ENCODE measurements at regions not wholly inside any gene's neighbourhood (a gene's known extent, or its start where the extent isn't known, plus 50 kb on each side); places are given as distances from the start of the nearest gene placed in this dataset.

DNA sequence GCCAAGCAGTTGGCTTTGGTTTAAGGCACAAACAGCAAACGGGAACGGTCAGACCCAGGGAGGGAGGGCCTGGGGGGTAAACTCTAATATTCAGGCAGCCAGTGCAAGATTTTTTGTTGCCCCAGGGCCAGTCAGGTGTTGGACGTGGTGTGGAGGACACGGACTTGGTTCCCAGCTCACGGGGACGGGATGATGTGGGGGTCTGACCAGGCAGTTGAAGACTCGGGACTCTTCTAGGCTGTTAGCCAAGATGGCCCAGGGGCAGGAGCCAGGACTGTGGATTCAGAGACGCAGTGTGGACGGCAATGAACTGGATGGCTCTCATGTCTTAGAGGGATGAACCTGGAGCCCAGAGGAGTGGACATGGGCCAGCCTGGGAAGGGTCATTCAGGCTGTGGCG, 169.2 kb downstream of the C9orf50 start:
- TF ChIP-seq CTCF (conservative IDR thresholded peaks at IDR 0.05 in 1 of 2, IDR thresholded peaks at IDR 0.05 in 1 of 2; ENCODE audit: low read depth in 1 of 2, low read length in 2 of 2), result no peak
- no peak for TF ChIP-seq EZH2 (IDR thresholded peaks at IDR 0.05; ENCODE audit: low read length, missing control alignments)

All from fibroblast of lung (primary cell).